GM23338 (cell line): ENCODE measurements at regions not wholly inside any gene's neighbourhood (a gene's known extent, or its start where the extent isn't known, plus 50 kb on each side); places are given as distances from the start of the nearest gene placed in this dataset.

Source experiments
- CREB1 ChIP-seq: fragments of 250-450 bp; sonication (Bioruptor Pico); IDR thresholded peaks from 2 replicates; pipeline ENCODE4 v1.5.0; 2020; ENCODE audit warnings: low read depth, mild to moderate bottlenecking, moderate library complexity
- EZH2phosphoT487 ChIP-seq: fragments of 200-600 bp; sonication (generic); IDR thresholded peaks from one replicate; pipeline ENCODE4 v1.8.1; 2018; ENCODE audit warnings: antibody characterized with exemption; ENCODE audit not compliant: unreplicated experiment
- JUNB ChIP-seq: IDR thresholded peaks from one replicate; pipeline ENCODE4 v1.6.1; 2016; ENCODE audit warnings: antibody characterized with exemption; ENCODE audit not compliant: unreplicated experiment
- NANOG ChIP-seq: IDR thresholded peaks from 2 replicates; pipeline ENCODE4 v1.6.1; 2016; ENCODE audit warnings: antibody characterized with exemption, borderline replicate concordance
- POLR2AphosphoS5 ChIP-seq: IDR thresholded peaks from 2 replicates; pipeline ENCODE4 v1.6.1; 2016; ENCODE audit warnings: antibody characterized with exemption, low read depth
- REST ChIP-seq: IDR thresholded peaks from one replicate; pipeline ENCODE4 v1.6.1; 2018; ENCODE audit warnings: antibody characterized with exemption; ENCODE audit not compliant: unreplicated experiment
- STAT1 ChIP-seq: IDR thresholded peaks from one replicate; pipeline ENCODE4 v1.6.1; 2016; ENCODE audit warnings: antibody characterized with exemption; ENCODE audit not compliant: unreplicated experiment
- ZNF114 ChIP-seq: fragments of 250-450 bp; sonication (Bioruptor Pico); IDR thresholded peaks from 2 replicates; pipeline ENCODE4 v1.5.0; 2020; ENCODE audit warnings: mild to moderate bottlenecking, moderate library complexity
- ZNF462 ChIP-seq: fragments of 250-450 bp; sonication (Bioruptor Pico); IDR thresholded peaks from 2 replicates; pipeline ENCODE4 v1.5.0; 2020; ENCODE audit warnings: mild to moderate bottlenecking, moderate library complexity

- TF ChIP-seq ZNF462 (CRISPR knock-in tag) (no peak), CREB1 (CRISPR knock-in tag) (no peak), POLR2AphosphoS5 (no peak), STAT1 (no peak), REST (no peak), JUNB (no peak), ZNF114 (CRISPR knock-in tag) (no peak), NANOG (no peak), EZH2phosphoT487 (no peak)
Observed at GRCh38 chr1:106753066-106753465, 303.4 kb upstream of the PRMT6 start (continued).
